ENCODE measurements at regions not wholly inside any gene's neighbourhood (a gene's known extent, or its start where the extent isn't known, plus 50 kb on each side); places are given as distances from the start of the nearest gene placed in this dataset.

GRCh38 chr13:74316547-74316946, 182.3 kb upstream of the KLF12 start (continued):
- TF ChIP-seq TAF7 (optimal IDR thresholded peaks at IDR 0.05; ENCODE audit: borderline replicate concordance, low read depth, low read length), result no peak
- TF ChIP-seq CBX8 (IDR thresholded peaks at IDR 0.05; ENCODE audit: borderline replicate concordance, low read depth, low read length), result no peak
- TF ChIP-seq SUZ12 (IDR thresholded peaks at IDR 0.05; ENCODE audit: low read length), result no peak
- TF ChIP-seq BRCA1 (IDR thresholded peaks at IDR 0.05; ENCODE audit: low read depth, low read length), result no peak
